MM.1S (cell line): ENCODE measurements at regions not wholly inside any gene's neighbourhood (a gene's known extent, or its start where the extent isn't known, plus 50 kb on each side); places are given as distances from the start of the nearest gene placed in this dataset.

Source experiments
- DNase-seq: peaks from one replicate; pipeline ENCODE4 v3.0.0-alpha.2; 2015
- H2AFZ ChIP-seq: fragments of 300-600 bp; sonication (generic); 2 replicates; pipeline ENCODE4 v1.6.0; 2016; ENCODE audit warnings: antibody characterized with exemption, low read length
- H3F3A ChIP-seq: fragments of 300-600 bp; sonication (generic); 2 replicates; pipeline ENCODE4 v1.6.1; 2016; ENCODE audit warnings: mild to moderate bottlenecking, antibody characterized with exemption, low read length, moderate library complexity, mixed read lengths; ENCODE audit not compliant: insufficient read depth
- H3K27ac ChIP-seq: fragments of 300-600 bp; sonication (generic); 2 replicates; pipeline ENCODE4 v1.5.1; 2016; ENCODE audit warnings: mild to moderate bottlenecking, low read length
- H3K27me3 ChIP-seq: fragments of 300-600 bp; sonication (generic); replicated peaks from 2 replicates; pipeline ENCODE4 v1.6.0; 2016; ENCODE audit warnings: low read length; ENCODE audit not compliant: insufficient read depth
- H3K36me3 ChIP-seq: fragments of 300-600 bp; sonication (generic); replicated peaks from 2 replicates; pipeline ENCODE4 v1.6.1; 2016; ENCODE audit warnings: mild to moderate bottlenecking, low read length, mixed read lengths; ENCODE audit not compliant: insufficient read depth
- H3K4me1 ChIP-seq: fragments of 300-600 bp; sonication (generic); 2 replicates; pipeline ENCODE4 v1.6.1; 2016; ENCODE audit warnings: low read length, mixed read lengths
- H3K4me2 ChIP-seq: fragments of 300-600 bp; sonication (generic); 2 replicates; pipeline ENCODE4 v1.6.0; 2016; ENCODE audit warnings: low read depth, low read length
- H3K4me3 ChIP-seq: fragments of 300-600 bp; sonication (generic); 2 replicates; pipeline ENCODE4 v1.5.1; 2016; ENCODE audit warnings: low read length, mixed read lengths
- H3K79me2 ChIP-seq: fragments of 300-600 bp; sonication (generic); 2 replicates; pipeline ENCODE4 v1.6.1; 2016; ENCODE audit warnings: mixed run types, low read length, mixed read lengths
- H3K9ac ChIP-seq: fragments of 300-600 bp; sonication (generic); 2 replicates; pipeline ENCODE4 v1.6.1; 2016; ENCODE audit warnings: low read length, mixed read lengths
- H3K9me2 ChIP-seq: fragments of 300-600 bp; sonication (generic); replicated peaks from 2 replicates; pipeline ENCODE4 v1.6.1; 2016; ENCODE audit warnings: mild to moderate bottlenecking, low read length, mixed read lengths; ENCODE audit not compliant: insufficient read depth
- H3K9me3 ChIP-seq: fragments of 300-600 bp; sonication (generic); replicated peaks from 2 replicates; pipeline ENCODE4 v1.6.1; 2016; ENCODE audit warnings: mild to moderate bottlenecking, low read length, mixed read lengths; ENCODE audit not compliant: insufficient read depth
- H4K20me1 ChIP-seq: fragments of 300-600 bp; sonication (generic); 2 replicates; pipeline ENCODE4 v1.6.1; 2016; ENCODE audit warnings: mild to moderate bottlenecking, low read length, moderate library complexity, mixed read lengths; ENCODE audit not compliant: insufficient read depth
- EZH2 ChIP-seq: fragments of 300-600 bp; sonication (generic); optimal IDR thresholded peaks from 2 replicates; pipeline ENCODE3; 2017; ENCODE audit warnings: low read depth, mild to moderate bottlenecking, antibody characterized with exemption, low read length, mixed read lengths
- EZH2phosphoT487 ChIP-seq: fragments of 300-600 bp; sonication (generic); IDR thresholded peaks from 2 replicates; pipeline ENCODE4 v1.6.1; 2018; ENCODE audit warnings: antibody characterized with exemption, low read length
- TF ChIP-seq, protein P1 (sequence below): fragments of 300-600 bp; sonication (generic); IDR thresholded peaks from 2 replicates; pipeline ENCODE4 v1.5.1; 2016; ENCODE audit warnings: antibody characterized with exemption, low read length, mixed read lengths

DNA sequence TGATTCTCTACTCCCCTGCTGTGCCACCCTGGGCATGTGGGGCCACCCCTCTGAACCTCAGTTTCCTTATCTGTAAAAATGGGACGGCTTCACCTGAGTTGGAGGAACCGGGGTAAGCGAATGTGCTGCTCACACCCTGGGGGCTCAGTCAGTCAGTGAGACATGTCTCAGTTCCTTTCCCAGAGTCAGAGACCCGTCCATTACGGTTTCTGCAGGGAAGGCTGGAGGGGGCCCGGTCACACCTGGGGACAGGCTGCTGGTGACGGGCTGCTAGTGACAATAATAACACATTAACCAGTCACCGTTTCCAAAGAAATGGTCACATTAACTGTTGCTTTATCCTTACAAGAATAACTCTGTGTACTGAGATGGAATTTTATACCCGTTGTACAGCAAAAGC is 282.4 kb downstream of the NSG2 start:
- H3K9me3 ChIP-seq = no peaks in the 10 kb centered on the region
- no peak for DNase-seq
- no peaks in the 10 kb centered on the region for H3K27me3 ChIP-seq
- H3K27ac ChIP-seq = no peak overlapping the region
- H3K9me2 ChIP-seq = no peaks in the 10 kb centered on the region
- no peaks in the 10 kb centered on the region for H4K20me1 ChIP-seq
- H3K9ac ChIP-seq = no peak overlapping the region
- no peaks in the 10 kb centered on the region for H3K36me3 ChIP-seq
- H3K4me3 ChIP-seq = no peak overlapping the region
- no peaks in the 10 kb centered on the region for H3K79me2 ChIP-seq
- TF ChIP-seq EZH2phosphoT487 = no peak
- TF ChIP-seq, protein P1, sequence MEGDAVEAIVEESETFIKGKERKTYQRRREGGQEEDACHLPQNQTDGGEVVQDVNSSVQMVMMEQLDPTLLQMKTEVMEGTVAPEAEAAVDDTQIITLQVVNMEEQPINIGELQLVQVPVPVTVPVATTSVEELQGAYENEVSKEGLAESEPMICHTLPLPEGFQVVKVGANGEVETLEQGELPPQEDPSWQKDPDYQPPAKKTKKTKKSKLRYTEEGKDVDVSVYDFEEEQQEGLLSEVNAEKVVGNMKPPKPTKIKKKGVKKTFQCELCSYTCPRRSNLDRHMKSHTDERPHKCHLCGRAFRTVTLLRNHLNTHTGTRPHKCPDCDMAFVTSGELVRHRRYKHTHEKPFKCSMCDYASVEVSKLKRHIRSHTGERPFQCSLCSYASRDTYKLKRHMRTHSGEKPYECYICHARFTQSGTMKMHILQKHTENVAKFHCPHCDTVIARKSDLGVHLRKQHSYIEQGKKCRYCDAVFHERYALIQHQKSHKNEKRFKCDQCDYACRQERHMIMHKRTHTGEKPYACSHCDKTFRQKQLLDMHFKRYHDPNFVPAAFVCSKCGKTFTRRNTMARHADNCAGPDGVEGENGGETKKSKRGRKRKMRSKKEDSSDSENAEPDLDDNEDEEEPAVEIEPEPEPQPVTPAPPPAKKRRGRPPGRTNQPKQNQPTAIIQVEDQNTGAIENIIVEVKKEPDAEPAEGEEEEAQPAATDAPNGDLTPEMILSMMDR = no peak
- no peak for TF ChIP-seq EZH2
- H3F3A ChIP-seq = no peaks in the 10 kb centered on the region
- H3K4me2 ChIP-seq = no peak overlapping the region
- no peak overlapping the region for H2AFZ ChIP-seq
- peaks cover 16% of the 10 kb centered on the region for H3K4me1 ChIP-seq

DNA sequence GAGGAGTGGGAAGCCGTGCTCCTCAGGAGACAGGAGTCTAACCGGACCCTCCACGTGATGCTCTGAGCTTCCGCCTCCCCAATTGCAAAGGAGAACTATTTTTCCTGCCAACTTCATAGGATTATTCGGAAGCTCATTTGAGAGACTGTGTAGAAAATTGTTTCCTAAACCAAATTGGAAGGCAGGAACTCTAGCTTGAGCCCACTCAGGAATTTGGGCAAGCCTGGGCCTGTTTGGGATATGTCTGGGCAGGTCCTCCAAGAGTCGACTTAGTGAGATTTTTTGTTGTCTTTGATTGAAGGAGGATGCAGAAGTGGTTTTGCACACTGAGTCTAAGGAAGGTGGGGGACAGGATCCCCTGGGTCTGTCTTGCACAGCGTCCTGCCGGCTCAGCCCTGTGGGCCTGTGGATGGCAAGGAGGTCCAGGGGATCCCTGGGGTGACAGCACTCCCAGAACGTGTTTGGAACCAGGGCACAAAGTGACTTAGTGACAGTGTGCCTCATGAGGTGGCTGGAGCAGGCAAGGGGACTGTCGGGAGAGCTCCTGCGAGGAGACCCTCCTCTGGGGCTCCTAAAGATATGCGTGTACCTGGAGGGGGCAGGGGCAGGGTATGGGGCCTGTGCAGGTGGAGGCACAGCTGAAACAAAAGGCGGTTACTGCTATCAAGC is 283.3 kb downstream of the NSG2 start:
- no peaks in the 10 kb centered on the region for H3K9me2 ChIP-seq
- no peak for TF ChIP-seq EZH2
- TF ChIP-seq, protein P1 = no peak
- TF ChIP-seq EZH2phosphoT487 = no peak
- no peaks in the 10 kb centered on the region for H3F3A ChIP-seq
- no peak overlapping the region for H3K4me2 ChIP-seq
- no peaks in the 10 kb centered on the region for H3K36me3 ChIP-seq
- no peak overlapping the region for H3K27ac ChIP-seq
- no peak for DNase-seq
- no peak overlapping the region for H3K4me3 ChIP-seq
- H2AFZ ChIP-seq = no peak overlapping the region
- no peaks in the 10 kb centered on the region for H3K9me3 ChIP-seq
- no peaks in the 10 kb centered on the region for H3K27me3 ChIP-seq
- H3K79me2 ChIP-seq = no peaks in the 10 kb centered on the region
- peaks cover 15% of the 10 kb centered on the region for H3K4me1 ChIP-seq
- H3K9ac ChIP-seq = no peak overlapping the region
- H4K20me1 ChIP-seq = no peaks in the 10 kb centered on the region

DNA sequence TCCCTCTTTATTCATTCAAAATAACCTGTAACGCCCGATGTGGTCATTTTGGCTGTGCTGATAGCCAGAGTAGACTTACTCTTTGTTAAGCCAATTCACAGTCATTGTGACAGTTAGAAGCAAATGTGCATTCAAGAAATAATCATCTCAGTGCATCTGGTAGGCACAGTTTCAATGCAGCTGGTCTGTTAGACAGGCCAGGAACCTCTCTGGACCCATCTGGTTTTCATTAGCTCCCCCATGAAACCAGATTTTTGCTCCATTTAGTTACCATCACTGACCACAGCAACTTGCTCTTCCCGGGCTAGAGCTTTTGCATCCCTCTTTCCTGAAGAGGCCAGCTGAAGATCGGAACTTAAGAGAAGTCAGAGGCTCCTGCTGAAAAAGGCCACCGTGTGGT is 284.2 kb downstream of the NSG2 start:
- no peak for DNase-seq
- Histone ChIP-seq H3K4me1 (peaks cover 13% of the 10 kb centered on the region), H3K27me3 (no peaks in the 10 kb centered on the region), H3K9me2 (no peaks in the 10 kb centered on the region), H3K79me2 (no peaks in the 10 kb centered on the region), H3K4me3 (no peak overlapping the region), H3K4me2 (no peak overlapping the region), H3K36me3 (no peaks in the 10 kb centered on the region), H3K9me3 (no peaks in the 10 kb centered on the region), H3K27ac (no peak overlapping the region), H4K20me1 (no peaks in the 10 kb centered on the region), H3F3A (no peaks in the 10 kb centered on the region), H2AFZ (no peak overlapping the region), H3K9ac (no peak overlapping the region)
- TF ChIP-seq, protein P1 = no peak
- no peak for TF ChIP-seq EZH2
- no peak for TF ChIP-seq EZH2phosphoT487
